HepG2 (cell line): ENCODE measurements at regions not wholly inside any gene's neighbourhood (a gene's known extent, or its start where the extent isn't known, plus 50 kb on each side); places are given as distances from the start of the nearest gene placed in this dataset.

ENCODE experiments used
- BCL3 ChIP-seq: sonication (generic); formaldehyde crosslinking; IDR thresholded peaks from 2 replicates; pipeline ENCODE4 v1.5.1; 2020; ENCODE audit warnings: mild to moderate bottlenecking, missing genetic modification reagents, moderate library complexity
- CHCHD3 ChIP-seq: sonication (generic); formaldehyde crosslinking; IDR thresholded peaks from 2 replicates; pipeline ENCODE4 v1.8.0; 2022; ENCODE audit warnings: mild to moderate bottlenecking, missing genetic modification reagents, moderate library complexity
- ESRRA ChIP-seq: sonication (generic); formaldehyde crosslinking; IDR thresholded peaks from 2 replicates; pipeline ENCODE4 v1.5.1; 2020; ENCODE audit warnings: mild to moderate bottlenecking, low read depth, missing genetic modification reagents
- JARID2 ChIP-seq: sonication (generic); formaldehyde crosslinking; IDR thresholded peaks from 2 replicates; pipeline ENCODE4 v1.8.1; 2023; ENCODE audit warnings: missing genetic modification reagents, inconsistent platforms; ENCODE audit not compliant: insufficient replicate concordance
- PAWR ChIP-seq: sonication (generic); formaldehyde crosslinking; IDR thresholded peaks from 2 replicates; pipeline ENCODE4 v1.4.0; 2020; ENCODE audit warnings: missing genetic modification reagents, mild to moderate bottlenecking, borderline replicate concordance
- RFX5 ChIP-seq: IDR thresholded peaks from 2 replicates; pipeline ENCODE4 v1.6.1; 2011; ENCODE audit warnings: low read depth, low read length, improper control_type of control experiment
- SMC3 ChIP-seq: IDR thresholded peaks from 2 replicates; pipeline ENCODE4 v1.6.1; 2011; ENCODE audit warnings: low read length, improper control_type of control experiment

- TF ChIP-seq ESRRA (no peak), PAWR (CRISPR knock-in tag) (no peak), SMC3 (no peak), JARID2 (no peak), CHCHD3 (CRISPR knock-in tag) (no peak), RFX5 (no peak), BCL3 (no peak)
These were observed 255.8 kb upstream of the RGPD4 start for GRCh38 chr2:107570876-107571275.
